Loucy (cell line): ENCODE measurements at regions not wholly inside any gene's neighbourhood (a gene's known extent, or its start where the extent isn't known, plus 50 kb on each side); places are given as distances from the start of the nearest gene placed in this dataset.

Experiments
- H2AFZ ChIP-seq: fragments of 200-600 bp; sonication (generic); 2 replicates; pipeline ENCODE4 v1.6.0; 2016; ENCODE audit warnings: antibody characterized with exemption, mild to moderate bottlenecking, low read length, moderate library complexity
- H3F3A ChIP-seq: fragments of 200-600 bp; 2 replicates; pipeline ENCODE4 v1.6.0; 2016; ENCODE audit warnings: antibody characterized with exemption, low read depth, mild to moderate bottlenecking
- H3K27me3 ChIP-seq: fragments of 200-600 bp; sonication (generic); 2 replicates; pipeline ENCODE4 v1.6.1; 2014; ENCODE audit warnings: low read length, mild to moderate bottlenecking; ENCODE audit not compliant: insufficient read depth, poor library complexity, severe bottlenecking
- H3K36me3 ChIP-seq: fragments of 200-600 bp; sonication (generic); 2 replicates; pipeline ENCODE4 v1.6.1; 2016; ENCODE audit warnings: low read length; ENCODE audit not compliant: insufficient read depth
- H3K4me1 ChIP-seq: fragments of 200-600 bp; sonication (generic); 2 replicates; pipeline ENCODE4 v1.5.1; 2014; ENCODE audit warnings: low read length, mild to moderate bottlenecking; ENCODE audit not compliant: insufficient read depth, poor library complexity, severe bottlenecking
- H3K4me2 ChIP-seq: fragments of 200-600 bp; sonication (generic); 2 replicates; pipeline ENCODE4 v1.6.0; 2014; ENCODE audit warnings: antibody characterized with exemption, low read length, low read depth, mild to moderate bottlenecking; ENCODE audit not compliant: poor library complexity, severe bottlenecking
- H3K4me3 ChIP-seq: fragments of 200-600 bp; sonication (generic); 2 replicates; pipeline ENCODE4 v1.5.1; 2014; ENCODE audit warnings: low read length, mild to moderate bottlenecking, mixed read lengths; ENCODE audit not compliant: poor library complexity, severe bottlenecking
- H3K79me2 ChIP-seq: fragments of 200-600 bp; sonication (generic); 2 replicates; pipeline ENCODE4 v1.6.1; 2014; ENCODE audit warnings: low read length; ENCODE audit not compliant: insufficient read depth
- H3K9ac ChIP-seq: fragments of 200-600 bp; sonication (generic); 2 replicates; pipeline ENCODE4 v1.6.0; 2014; ENCODE audit warnings: mild to moderate bottlenecking, low read depth, low read length, moderate library complexity; ENCODE audit not compliant: poor library complexity, severe bottlenecking
- H3K9me2 ChIP-seq: fragments of 200-600 bp; sonication (generic); replicated peaks from 2 replicates; pipeline ENCODE4 v1.6.1; 2016; ENCODE audit warnings: low read depth, low read length, mixed read lengths
- H3K9me3 ChIP-seq: fragments of 200-600 bp; sonication (generic); 2 replicates; pipeline ENCODE4 v1.6.1; 2014; ENCODE audit warnings: mild to moderate bottlenecking, antibody characterized with exemption, low read length, low read depth; ENCODE audit not compliant: insufficient read depth
- H4K20me1 ChIP-seq: fragments of 200-600 bp; sonication (generic); 2 replicates; pipeline ENCODE4 v1.6.0; 2014; ENCODE audit warnings: antibody characterized with exemption, low read length, mild to moderate bottlenecking; ENCODE audit not compliant: insufficient read depth, poor library complexity, severe bottlenecking
- CTCF ChIP-seq: fragments of 200-600 bp; sonication (generic); conservative IDR thresholded peaks from 2 replicates; pipeline ENCODE4 v1.5.1; 2014; ENCODE audit warnings: mild to moderate bottlenecking, antibody characterized with exemption, low read length
- EZH2phosphoT487 ChIP-seq: fragments of 200-600 bp; IDR thresholded peaks from 2 replicates; pipeline ENCODE4 v1.6.1; 2018; ENCODE audit warnings: antibody characterized with exemption, mild to moderate bottlenecking, moderate library complexity, borderline replicate concordance

- no peak overlapping the region for H3K4me3 ChIP-seq
- no peaks in the 10 kb centered on the region for H4K20me1 ChIP-seq
- H3K4me2 ChIP-seq = peak overlapping the region; percentile 36
- TF ChIP-seq CTCF (no peak), EZH2phosphoT487 (no peak)
- H3K9me3 ChIP-seq = no peaks in the 10 kb centered on the region
- H3K9me2 ChIP-seq = no peaks in the 10 kb centered on the region
- H3K4me1 ChIP-seq = peaks cover 10% of the 10 kb centered on the region
- no peak overlapping the region for H2AFZ ChIP-seq
- no peaks in the 10 kb centered on the region for H3F3A ChIP-seq
- no peak overlapping the region for H3K9ac ChIP-seq
- H3K27me3 ChIP-seq = no peaks in the 10 kb centered on the region
- H3K79me2 ChIP-seq = no peaks in the 10 kb centered on the region
- no peaks in the 10 kb centered on the region for H3K36me3 ChIP-seq
Measured at GRCh38 chr3:164174059-164174458, 904.2 kb downstream of the SI start.

DNA sequence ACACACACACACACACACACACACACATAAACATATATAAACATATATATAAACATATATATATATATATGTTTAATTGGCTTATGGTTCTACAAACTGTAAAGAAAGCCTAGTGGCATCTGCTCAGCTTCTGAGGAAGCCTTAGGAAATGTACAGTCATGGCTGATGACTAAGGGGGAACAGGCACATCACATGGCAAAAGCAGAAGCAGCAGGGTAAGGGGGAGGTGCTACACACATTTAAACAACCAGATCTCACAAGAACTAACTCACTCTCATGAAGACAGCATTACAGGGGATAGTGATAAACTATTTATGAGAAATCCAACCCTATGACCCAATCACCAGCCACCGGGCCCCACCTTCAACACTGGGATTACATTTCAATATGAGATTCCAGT lies 922.9 kb downstream of the SI start:
- no peaks in the 10 kb centered on the region for H3K36me3 ChIP-seq
- H3K4me2 ChIP-seq = no peak overlapping the region
- no peaks in the 10 kb centered on the region for H3K4me1 ChIP-seq
- H3K9me3 ChIP-seq = no peaks in the 10 kb centered on the region
- no peak overlapping the region for H3K4me3 ChIP-seq
- H3F3A ChIP-seq = no peaks in the 10 kb centered on the region
- no peaks in the 10 kb centered on the region for H3K9me2 ChIP-seq
- TF ChIP-seq CTCF (no peak), EZH2phosphoT487 (no peak)
- no peak overlapping the region for H3K9ac ChIP-seq
- H4K20me1 ChIP-seq = no peaks in the 10 kb centered on the region
- no peaks in the 10 kb centered on the region for H3K27me3 ChIP-seq
- no peak overlapping the region for H2AFZ ChIP-seq
- no peaks in the 10 kb centered on the region for H3K79me2 ChIP-seq

- Histone ChIP-seq H3K9ac (no peak overlapping the region), H3K4me3 (no peak overlapping the region), H3K9me2 (no peaks in the 10 kb centered on the region), H3K36me3 (no peaks in the 10 kb centered on the region), H3K27me3 (no peaks in the 10 kb centered on the region), H2AFZ (no peak overlapping the region), H3K4me1 (no peaks in the 10 kb centered on the region), H3F3A (no peaks in the 10 kb centered on the region), H3K9me3 (peaks cover 11% of the 10 kb centered on the region; the same call in 1 of the 2 replicates), H3K79me2 (no peaks in the 10 kb centered on the region), H4K20me1 (no peaks in the 10 kb centered on the region), H3K4me2 (no peak overlapping the region)
- TF ChIP-seq CTCF (no peak), EZH2phosphoT487 (no peak)
Measured at GRCh38 chr3:164144824-164145223, 933.5 kb downstream of the SI start.
